Heart left ventricle (tissue), 16 donors: ENCODE measurements at regions not wholly inside any gene's neighbourhood (a gene's known extent, or its start where the extent isn't known, plus 50 kb on each side); places are given as distances from the start of the nearest gene placed in this dataset.
"Not testable (repeated sequence)": the region's sequence is repeated elsewhere in the genome, so short reads cannot be mapped to it uniquely, and the experiment has no call there.

Experiments
- ATAC-seq, 4 donors: fragments of 200-7000 bp; cut with Tn5 transposase; one replicate each; pipeline ENCODE4 v1.9.1; 2020 to 2022; ENCODE audit warnings: moderate library complexity in 4 of 4, mild to moderate bottlenecking in 3 of 4, moderate number of reproducible peaks in 1 of 4
- DNase-seq, 5 donors: peaks; one replicate each; pipeline ENCODE4 v3.0.0-alpha.2; 2020
- H3K27ac ChIP-seq, 12 donors: fragments of 200-600 bp; sonication (generic) in 4 of 12; one replicate each; pipeline versions ENCODE4 v1.5.0 to v1.8.0; 2016 to 2022; ENCODE audit warnings: mild to moderate bottlenecking in 2 of 12
- H3K27me3 ChIP-seq, 9 donors: fragments of 200-600 bp; sonication (generic) in 2 of 9; one replicate each; pipeline versions ENCODE4 v1.5.1 to v1.8.0; 2016 to 2022; ENCODE audit warnings: mild to moderate bottlenecking in 3 of 9
- H3K36me3 ChIP-seq, 9 donors: fragments of 200-600 bp; sonication (generic) in 2 of 9; one replicate each; pipeline versions ENCODE4 v1.5.0 to v1.8.0; 2018 to 2022; ENCODE audit warnings: mild to moderate bottlenecking in 2 of 9
- H3K4me1 ChIP-seq, 12 donors: fragments of 200-600 bp; sonication (generic) in 4 of 12; one replicate each; pipeline versions ENCODE4 v1.5.0 to v1.8.0; 2016 to 2022; ENCODE audit warnings: mild to moderate bottlenecking in 3 of 12
- H3K4me3 ChIP-seq, 12 donors: fragments of 200-600 bp; sonication (generic) in 4 of 12; one replicate each; pipeline versions ENCODE4 v1.5.0 to v1.8.0; 2017 to 2022; ENCODE audit warnings: mild to moderate bottlenecking in 9 of 12, moderate library complexity in 4 of 12
- H3K9me3 ChIP-seq, 12 donors: fragments of 200-600 bp; sonication (generic) in 4 of 12; one replicate each; pipeline versions ENCODE4 v1.5.0 to v1.8.0; 2016 to 2022; ENCODE audit warnings: mild to moderate bottlenecking in 1 of 12
- CTCF ChIP-seq, 12 donors: fragments of 200-600 bp; sonication (generic) in 4 of 12; IDR thresholded peaks; one replicate each; pipeline versions ENCODE4 v1.5.0 to v1.8.0; 2018 to 2022; ENCODE audit warnings: antibody characterized with exemption in 12 of 12, mild to moderate bottlenecking in 5 of 12
- POLR2A ChIP-seq, 2 donors: fragments of 450-650 bp; IDR thresholded peaks; one replicate each; pipeline ENCODE4 v1.6.1; 2017; ENCODE audit warnings: antibody characterized with exemption in 2 of 2, mild to moderate bottlenecking in 2 of 2, moderate library complexity in 2 of 2
- WGBS, 4 donors: extraction: QIAGEN DNeasy Blood & Tissue Kit in 2 of 4; methylation state at CpG; one replicate each; pipeline versions ENCODE4 v1.1.5 to v1.1.7; 2013 to 2018; 5-methylcytosine and 5-hydroxymethylcytosine counted together
- intact Hi-C, 10 donors: fragments of 100-400 bp; cut with DNase I; formaldehyde crosslinking; loops; one replicate each; pipeline versions ENCODE4 v1.11.1 to v1.14.2; 2022
- donor health status: ischemic (EF 13 %, LVEDD 7.1; RV severe dilation, severe dysfunction).
- donor health status: healthy with polysubstance abuse.
- donor health status: DM: no; HTN: yes; CAD: no.
- donor health status: DM: no; HTN: no; CAD: no.
- donor health status: ischemic (EF 25% LVEDD 6.9; RV normal size, moderate dysfunction).
- donor health status: ischemic (EF 25% LVEDD 5.7; RV mildly dilated, moderate dysfunction).
- donor health status: healthy.
- donor health status: DM: yes; HTN: yes; CAD: no.
- donor health status: ischemic (EF 35%, LVEDD 5.7; RV mildly dilated, moderate dysfunction).
- donor health status: nonischemic (EF 11% LVEDD 7.7; RV severe dilation, severe dysfunction).
- donor health status: DM: yes; HTN: yes; CAD: no.
- donor health status: PGD.
- donor health status: ischemic (EF 29% LVEDD 5.4; RV normal size, mild dysfunction).
- donor health status: nonischemic (EF 23%, LVEDD 6.1; RV moderate dilation, normal function).

GRCh38 chrX:134045372-134045771, 60.0 kb upstream of the GPC3 start:
- DNase-seq, H3K27me3 ChIP-seq, intact Hi-C loops, H3K27ac ChIP-seq, H3K36me3 ChIP-seq, H3K4me1 ChIP-seq, ATAC-seq, H3K9me3 ChIP-seq, H3K4me3 ChIP-seq: not testable (repeated sequence)
- 80 to 98% (median 91%) methylated on average over 2 to 3 of the region's 3 CpGs for WGBS, 4 donors

- H3K4me3 ChIP-seq, H3K27ac ChIP-seq, ATAC-seq, H3K36me3 ChIP-seq, DNase-seq, H3K4me1 ChIP-seq, H3K9me3 ChIP-seq, intact Hi-C loops: not testable (repeated sequence)
- peaks cover 0 to 15% (median 0%) of the 10 kb centered on the region in 9 donors for H3K27me3 ChIP-seq
- 90 to 96% (median 93%) methylated on average over 3 of the region's 3 CpGs for WGBS, 4 donors
These were observed 81.7 kb upstream of the GPC3 start for GRCh38 chrX:134067107-134067506.

- H3K27me3 ChIP-seq = peaks cover 0 to 10% (median 0%) of the 10 kb centered on the region in 9 donors
- H3K27ac ChIP-seq, H3K4me3 ChIP-seq, ATAC-seq, intact Hi-C loops, H3K9me3 ChIP-seq, H3K36me3 ChIP-seq, H3K4me1 ChIP-seq, DNase-seq: not testable (repeated sequence)
- WGBS, 4 donors = 36 to 64% (median 47%) methylated on average over 5 to 6 of the region's 6 CpGs
These were observed 86.5 kb upstream of the GPC3 start for GRCh38 chrX:134071899-134072298.

- DNase-seq = no peak
- Histone ChIP-seq H3K4me3 (no peak overlapping the region), H3K27me3 (peaks cover 0 to 9% (median 0%) of the 10 kb centered on the region in 9 donors), H3K4me1 (no peaks in the 10 kb centered on the region), H3K9me3 (peaks cover 0 to 9% (median 0%) of the 10 kb centered on the region in 12 donors), H3K36me3 (no peaks in the 10 kb centered on the region), H3K27ac (no peak overlapping the region)
- TF ChIP-seq CTCF (IDR thresholded peaks at IDR 0.05) (no peak), POLR2A (IDR thresholded peaks at IDR 0.05) (no peak)
- no peak for ATAC-seq
- WGBS, 4 donors = 71 to 92% (median 81%) methylated on average over 2 of the region's 2 CpGs
- intact Hi-C loops = no loop called here
These were observed 87.9 kb upstream of the GPC3 start for GRCh38 chrX:134073341-134073740.

- WGBS, 4 donors = 79 to 84% (median 81%) methylated on average over 3 of the region's 3 CpGs
These were observed 88.8 kb upstream of the GPC3 start for GRCh38 chrX:134074151-134074550.

More at GRCh38 chrX:134074151-134074550, 88.8 kb upstream of the GPC3 start:
- ATAC-seq (no peak), DNase-seq (no peak)
- peaks cover 0 to 9% (median 0%) of the 10 kb centered on the region in 12 donors for H3K9me3 ChIP-seq
- H3K4me1 ChIP-seq = no peaks in the 10 kb centered on the region
- H3K27ac ChIP-seq = no peak overlapping the region
- H3K4me3 ChIP-seq = no peak overlapping the region
- TF ChIP-seq CTCF (IDR thresholded peaks at IDR 0.05) = no peak
- TF ChIP-seq POLR2A (IDR thresholded peaks at IDR 0.05) = no peak
- peaks cover 0 to 8% (median 0%) of the 10 kb centered on the region in 9 donors for H3K27me3 ChIP-seq
- intact Hi-C loops = no loop called here
- no peaks in the 10 kb centered on the region for H3K36me3 ChIP-seq
